GM12878 (cell line): ENCODE measurements at regions not wholly inside any gene's neighbourhood (a gene's known extent, or its start where the extent isn't known, plus 50 kb on each side); places are given as distances from the start of the nearest gene placed in this dataset.

Experiments used
- ATAC-seq: fragments of 200-7000 bp; cut with Tn5 transposase; 3 replicates; pipeline ENCODE4 v1.9.1; 2020; ENCODE audit warnings: mild to moderate bottlenecking, moderate library complexity
- BruUV-seq: library from RNA; stranded (reverse); fragments of 400-500 nt; replicated peaks from 2 replicates; lab custom pipeline; 2021; lab: Mats Ljungman, UMichigan
- CTCF ChIA-PET: fragments of 300-600 bp; sonication (Branson Sonifier 250); formaldehyde crosslinking; extraction: SDS; loops from one replicate; lab custom pipeline; 2021; ENCODE audit warnings: inconsistent platforms; lab: Yijun Ruan, JAX
- POLR2A ChIA-PET: fragments of 350-600 bp; formaldehyde crosslinking; extraction: SDS; loops from one replicate; lab custom pipeline; 2021; ENCODE audit warnings: inconsistent platforms; lab: Charles Lee
- RAD21 ChIA-PET: fragments of 300-600 bp; sonication (Branson Sonifier 250); formaldehyde crosslinking; loops from one replicate; lab custom pipeline; 2023; ENCODE audit warnings: antibody characterized with exemption; ENCODE audit not compliant: unreplicated experiment; lab: Charles Lee
- SMC1A ChIA-PET: fragments of 300-600 bp; sonication (Branson Sonifier 250); formaldehyde crosslinking; loops from one replicate; lab custom pipeline; 2023; ENCODE audit not compliant: unreplicated experiment, uncharacterized antibody; lab: Charles Lee
- DNase-seq: peaks from one replicate; pipeline ENCODE4 v3.0.0-alpha.2; 2011; ENCODE audit warnings: low read depth, low spot score
- FAIRE-seq: peaks from 3 replicates; lab custom pipeline; 2011; peaks lifted over from hg19 to GRCh38; lab: Jason Lieb, UNC
- H2AFZ ChIP-seq: 2 replicates; pipeline ENCODE4 v1.6.0; 2011; ENCODE audit warnings: low read depth, low read length, control low read depth; ENCODE audit not compliant: control insufficient read depth
- H3K27ac ChIP-seq: 2 replicates; pipeline ENCODE4 v1.5.1; 2011; ENCODE audit warnings: control low read depth; ENCODE audit not compliant: control insufficient read depth, insufficient read depth
- H3K27me3 ChIP-seq, 2 experiments: replicated peaks in 1 of 2; 2 replicates each; pipeline versions ENCODE4 v1.6.0 to v1.6.1; 2011; ENCODE audit warnings: low read length in 1 of 2; ENCODE audit not compliant: control insufficient read depth in 2 of 2, insufficient read depth in 2 of 2
- H3K36me3 ChIP-seq, 2 experiments: 2 replicates each; pipeline ENCODE4 v1.5.1; 2011; ENCODE audit warnings: low read length in 1 of 2; ENCODE audit not compliant: control insufficient read depth in 2 of 2, insufficient read depth in 2 of 2
- H3K4me1 ChIP-seq: 2 replicates; pipeline ENCODE4 v1.6.1; 2011; ENCODE audit warnings: mild to moderate bottlenecking, low read length, moderate library complexity, mixed read lengths; ENCODE audit not compliant: control insufficient read depth, insufficient read depth
- H3K4me2 ChIP-seq: 2 replicates; pipeline ENCODE4 v1.6.0; 2011; ENCODE audit warnings: control low read depth; ENCODE audit not compliant: control insufficient read depth, insufficient read depth
- H3K4me3 ChIP-seq: fragments of 200-600 bp; sonication (generic); 2 replicates; pipeline ENCODE4 v1.5.1; 2016
- H3K79me2 ChIP-seq: 2 replicates; pipeline ENCODE4 v1.6.0; 2011; ENCODE audit warnings: low read length; ENCODE audit not compliant: control insufficient read depth, insufficient read depth
- H3K9ac ChIP-seq: 2 replicates; pipeline ENCODE4 v1.8.0; 2011; ENCODE audit warnings: low read length, control low read depth, mixed read lengths; ENCODE audit not compliant: control insufficient read depth, insufficient read depth
- H3K9me3 ChIP-seq: replicated peaks from 3 replicates; pipeline ENCODE4 v1.5.1; 2011; ENCODE audit warnings: mild to moderate bottlenecking, low read length; ENCODE audit not compliant: control insufficient read depth, insufficient read depth
- H4K20me1 ChIP-seq: 2 replicates; pipeline ENCODE4 v1.6.0; 2011; ENCODE audit not compliant: control insufficient read depth, insufficient read depth
- EGR1 ChIP-seq, 2 experiments: IDR thresholded peaks; 1 replicate in 1 of 2; 2 replicates in 1 of 2; pipeline ENCODE4 v1.6.1; 2011 to 2012; ENCODE audit warnings: low read depth in 2 of 2, low read length in 2 of 2, borderline replicate concordance in 1 of 2, mild to moderate bottlenecking in 1 of 2, moderate library complexity in 1 of 2
- GABPA ChIP-seq: IDR thresholded peaks from 2 replicates; pipeline ENCODE4 v1.6.1; 2014; ENCODE audit warnings: antibody characterized with exemption, low read depth, mild to moderate bottlenecking, inconsistent platforms
- HDAC6 ChIP-seq: fragments of 200-600 bp; sonication (generic); IDR thresholded peaks from one replicate; pipeline ENCODE4 v1.8.0; 2017; ENCODE audit warnings: antibody characterized with exemption; ENCODE audit not compliant: unreplicated experiment
- RELA ChIP-seq: fragments of 450-650 bp; IDR thresholded peaks from 2 replicates; pipeline ENCODE4 v1.8.0; 2014; ENCODE audit warnings: borderline replicate concordance; ENCODE audit not compliant: partially characterized antibody
- WGBS: methylation state at CpG from one replicate; pipeline ENCODE4 v1.1.6; 2016; ENCODE audit warnings: low lambda C conversion rate; ENCODE audit not compliant: insufficient replicate concordance, insufficient coverage; ENCODE audit errors: missing lambda C conversion rate; 5-methylcytosine and 5-hydroxymethylcytosine counted together
- in situ Hi-C: fragments of 300-500 bp; cut with MboI; formaldehyde crosslinking; loops from 9 replicates; pipeline ENCODE4 v1.14.3; 2018; ENCODE audit warnings: mixed read lengths
- intact Hi-C: fragments of 100-400 bp; cut with micrococcal nuclease; formaldehyde crosslinking; loops from one replicate; pipeline ENCODE4 v1.14.2; 2022; ENCODE audit not compliant: unreplicated experiment
- TF ChIP-seq, protein P1 (sequence below): fragments of 450-650 bp; IDR thresholded peaks from 2 replicates; pipeline ENCODE4 v1.6.1; 2017; ENCODE audit warnings: mild to moderate bottlenecking
- TF ChIP-seq, protein P2 (sequence below): fragments of 450-650 bp; IDR thresholded peaks from 2 replicates; pipeline ENCODE4 v1.6.1; 2017; ENCODE audit warnings: mild to moderate bottlenecking, moderate library complexity

DNA sequence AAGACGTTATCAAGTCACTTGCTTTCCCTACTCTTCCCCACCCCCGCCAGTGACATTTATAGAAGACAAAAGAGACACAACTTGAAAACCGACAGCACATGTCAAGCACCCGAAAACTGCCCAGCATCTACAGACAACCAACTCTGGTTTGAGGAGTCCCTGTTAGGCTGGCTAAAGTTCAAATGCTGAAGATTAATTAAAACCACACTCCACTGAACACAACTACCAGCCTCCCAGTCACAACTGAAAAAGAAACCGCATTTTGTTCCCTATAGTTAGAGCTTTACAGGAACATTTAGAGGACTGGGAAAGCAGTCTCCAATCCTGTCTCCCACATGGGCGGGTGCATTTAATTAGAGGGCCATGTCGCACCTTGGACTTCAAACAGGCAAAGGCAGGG is 73.0 kb upstream of the COX10 start:
- intact Hi-C loops: no loop called here

More for the DNA sequence above, 73.0 kb upstream of the COX10 start:
- in situ Hi-C loops: no loop called here
- no peak overlapping the region for H3K9ac ChIP-seq
- ATAC-seq (no peak), FAIRE-seq (no peak), DNase-seq (no peak)
- no peaks in the 10 kb centered on the region for H3K36me3 ChIP-seq
- ChIA-PET CTCF (no interaction called here), SMC1A (no interaction called here), RAD21 (no interaction called here), POLR2A (no interaction called here)
- H3K79me2 ChIP-seq: no peaks in the 10 kb centered on the region
- no peaks in the 10 kb centered on the region for H3K4me1 ChIP-seq
- no peak overlapping the region for H2AFZ ChIP-seq
- no peak overlapping the region for H3K4me3 ChIP-seq
- no peak overlapping the region for H3K4me2 ChIP-seq
- no peaks in the 10 kb centered on the region for H4K20me1 ChIP-seq
- no peak overlapping the region for H3K27ac ChIP-seq
- H3K27me3 ChIP-seq: no peaks in the 10 kb centered on the region
- WGBS: 56% methylated on average over 7 of the region's 7 CpGs
- no peaks in the 10 kb centered on the region; the same call in 2 of the 3 replicates for H3K9me3 ChIP-seq
- TF ChIP-seq RELA (no peak), HDAC6 (no peak), GABPA (no peak), EGR1 (IDR thresholded peaks at IDR 0.05; ENCODE audit: borderline replicate concordance in 1 of 2, low read depth in 2 of 2, low read length in 2 of 2) (no peak)
- TF ChIP-seq, protein P1, sequence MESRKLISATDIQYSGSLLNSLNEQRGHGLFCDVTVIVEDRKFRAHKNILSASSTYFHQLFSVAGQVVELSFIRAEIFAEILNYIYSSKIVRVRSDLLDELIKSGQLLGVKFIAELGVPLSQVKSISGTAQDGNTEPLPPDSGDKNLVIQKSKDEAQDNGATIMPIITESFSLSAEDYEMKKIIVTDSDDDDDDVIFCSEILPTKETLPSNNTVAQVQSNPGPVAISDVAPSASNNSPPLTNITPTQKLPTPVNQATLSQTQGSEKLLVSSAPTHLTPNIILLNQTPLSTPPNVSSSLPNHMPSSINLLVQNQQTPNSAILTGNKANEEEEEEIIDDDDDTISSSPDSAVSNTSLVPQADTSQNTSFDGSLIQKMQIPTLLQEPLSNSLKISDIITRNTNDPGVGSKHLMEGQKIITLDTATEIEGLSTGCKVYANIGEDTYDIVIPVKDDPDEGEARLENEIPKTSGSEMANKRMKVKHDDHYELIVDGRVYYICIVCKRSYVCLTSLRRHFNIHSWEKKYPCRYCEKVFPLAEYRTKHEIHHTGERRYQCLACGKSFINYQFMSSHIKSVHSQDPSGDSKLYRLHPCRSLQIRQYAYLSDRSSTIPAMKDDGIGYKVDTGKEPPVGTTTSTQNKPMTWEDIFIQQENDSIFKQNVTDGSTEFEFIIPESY: no peak
- TF ChIP-seq, protein P2, sequence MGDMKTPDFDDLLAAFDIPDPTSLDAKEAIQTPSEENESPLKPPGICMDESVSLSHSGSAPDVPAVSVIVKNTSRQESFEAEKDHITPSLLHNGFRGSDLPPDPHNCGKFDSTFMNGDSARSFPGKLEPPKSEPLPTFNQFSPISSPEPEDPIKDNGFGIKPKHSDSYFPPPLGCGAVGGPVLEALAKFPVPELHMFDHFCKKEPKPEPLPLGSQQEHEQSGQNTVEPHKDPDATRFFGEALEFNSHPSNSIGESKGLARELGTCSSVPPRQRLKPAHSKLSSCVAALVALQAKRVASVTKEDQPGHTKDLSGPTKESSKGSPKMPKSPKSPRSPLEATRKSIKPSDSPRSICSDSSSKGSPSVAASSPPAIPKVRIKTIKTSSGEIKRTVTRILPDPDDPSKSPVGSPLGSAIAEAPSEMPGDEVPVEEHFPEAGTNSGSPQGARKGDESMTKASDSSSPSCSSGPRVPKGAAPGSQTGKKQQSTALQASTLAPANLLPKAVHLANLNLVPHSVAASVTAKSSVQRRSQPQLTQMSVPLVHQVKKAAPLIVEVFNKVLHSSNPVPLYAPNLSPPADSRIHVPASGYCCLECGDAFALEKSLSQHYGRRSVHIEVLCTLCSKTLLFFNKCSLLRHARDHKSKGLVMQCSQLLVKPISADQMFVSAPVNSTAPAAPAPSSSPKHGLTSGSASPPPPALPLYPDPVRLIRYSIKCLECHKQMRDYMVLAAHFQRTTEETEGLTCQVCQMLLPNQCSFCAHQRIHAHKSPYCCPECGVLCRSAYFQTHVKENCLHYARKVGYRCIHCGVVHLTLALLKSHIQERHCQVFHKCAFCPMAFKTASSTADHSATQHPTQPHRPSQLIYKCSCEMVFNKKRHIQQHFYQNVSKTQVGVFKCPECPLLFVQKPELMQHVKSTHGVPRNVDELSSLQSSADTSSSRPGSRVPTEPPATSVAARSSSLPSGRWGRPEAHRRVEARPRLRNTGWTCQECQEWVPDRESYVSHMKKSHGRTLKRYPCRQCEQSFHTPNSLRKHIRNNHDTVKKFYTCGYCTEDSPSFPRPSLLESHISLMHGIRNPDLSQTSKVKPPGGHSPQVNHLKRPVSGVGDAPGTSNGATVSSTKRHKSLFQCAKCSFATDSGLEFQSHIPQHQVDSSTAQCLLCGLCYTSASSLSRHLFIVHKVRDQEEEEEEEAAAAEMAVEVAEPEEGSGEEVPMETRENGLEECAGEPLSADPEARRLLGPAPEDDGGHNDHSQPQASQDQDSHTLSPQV: no peak
- TF ChIP-seq, all 136 proteins: peak for 0
- BruUV-seq: no TSS peak
